DND-41 (cell line): ENCODE measurements at regions not wholly inside any gene's neighbourhood (a gene's known extent, or its start where the extent isn't known, plus 50 kb on each side); places are given as distances from the start of the nearest gene placed in this dataset.

Source experiments
- EZH2 ChIP-seq: IDR thresholded peaks from 3 replicates; pipeline ENCODE4 v1.6.1; 2012; ENCODE audit warnings: borderline replicate concordance, low read depth, mild to moderate bottlenecking, moderate library complexity, low read length, inconsistent platforms; ENCODE audit not compliant: severe bottlenecking
- TF ChIP-seq, protein P1 (sequence below): IDR thresholded peaks from 2 replicates; pipeline ENCODE4 v1.5.1; 2012; ENCODE audit warnings: borderline replicate concordance, low read length, moderate library complexity, mild to moderate bottlenecking; ENCODE audit not compliant: poor library complexity, severe bottlenecking; ENCODE audit errors: extremely low read depth

DNA sequence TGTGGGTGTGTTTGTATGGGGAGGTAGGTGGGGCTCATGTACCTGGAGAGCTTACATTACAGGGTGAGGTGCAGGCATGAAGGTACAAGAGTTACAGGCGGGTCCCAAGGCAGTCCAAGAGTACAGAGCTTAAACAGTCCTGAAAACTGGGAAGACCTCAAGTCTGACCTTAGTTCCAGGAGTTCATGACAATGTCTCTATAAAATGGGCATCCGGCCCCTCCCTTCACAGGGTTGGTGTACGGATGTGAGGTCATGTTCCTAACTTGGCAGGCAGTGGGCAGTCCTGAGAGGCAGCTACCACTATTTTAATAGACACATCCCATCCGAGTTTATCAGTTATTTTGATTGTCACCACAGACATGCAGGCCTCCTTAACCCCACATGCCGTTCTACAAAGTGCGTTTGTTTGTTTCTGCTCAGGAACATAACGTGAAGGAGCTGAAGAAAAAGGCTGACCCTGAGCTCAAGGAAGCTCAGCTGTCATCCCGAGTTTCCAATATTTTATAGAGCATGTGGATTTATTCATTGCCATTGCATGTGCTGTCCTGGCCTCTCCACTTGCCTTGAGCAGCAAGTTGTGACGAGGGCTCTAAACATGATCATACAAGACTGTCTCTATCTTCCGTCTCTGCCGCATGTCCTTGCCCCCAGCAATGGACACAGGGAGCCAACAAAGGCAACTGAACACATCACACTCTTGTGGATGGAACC lies 647.5 kb upstream of the IGFBP3 start:
- TF ChIP-seq, protein P1, sequence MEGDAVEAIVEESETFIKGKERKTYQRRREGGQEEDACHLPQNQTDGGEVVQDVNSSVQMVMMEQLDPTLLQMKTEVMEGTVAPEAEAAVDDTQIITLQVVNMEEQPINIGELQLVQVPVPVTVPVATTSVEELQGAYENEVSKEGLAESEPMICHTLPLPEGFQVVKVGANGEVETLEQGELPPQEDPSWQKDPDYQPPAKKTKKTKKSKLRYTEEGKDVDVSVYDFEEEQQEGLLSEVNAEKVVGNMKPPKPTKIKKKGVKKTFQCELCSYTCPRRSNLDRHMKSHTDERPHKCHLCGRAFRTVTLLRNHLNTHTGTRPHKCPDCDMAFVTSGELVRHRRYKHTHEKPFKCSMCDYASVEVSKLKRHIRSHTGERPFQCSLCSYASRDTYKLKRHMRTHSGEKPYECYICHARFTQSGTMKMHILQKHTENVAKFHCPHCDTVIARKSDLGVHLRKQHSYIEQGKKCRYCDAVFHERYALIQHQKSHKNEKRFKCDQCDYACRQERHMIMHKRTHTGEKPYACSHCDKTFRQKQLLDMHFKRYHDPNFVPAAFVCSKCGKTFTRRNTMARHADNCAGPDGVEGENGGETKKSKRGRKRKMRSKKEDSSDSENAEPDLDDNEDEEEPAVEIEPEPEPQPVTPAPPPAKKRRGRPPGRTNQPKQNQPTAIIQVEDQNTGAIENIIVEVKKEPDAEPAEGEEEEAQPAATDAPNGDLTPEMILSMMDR, result no peak
- TF ChIP-seq EZH2, result no peak
